A673 (cell line): ENCODE measurements at regions not wholly inside any gene's neighbourhood (a gene's known extent, or its start where the extent isn't known, plus 50 kb on each side); places are given as distances from the start of the nearest gene placed in this dataset.

Experiments
- EZH2 ChIP-seq: fragments of 200-600 bp; sonication (generic); IDR thresholded peaks from 2 replicates; pipeline ENCODE4 v1.6.1; 2017; ENCODE audit warnings: borderline replicate concordance, low read depth, mild to moderate bottlenecking, mixed read lengths, antibody characterized with exemption, low read length; ENCODE audit not compliant: poor library complexity, severe bottlenecking
- TF ChIP-seq, protein P1 (sequence below): fragments of 300-800, 200-600 bp; sonication (generic); conservative IDR thresholded peaks from 2 replicates; pipeline ENCODE4 v1.5.1; 2017; ENCODE audit warnings: low read depth, mild to moderate bottlenecking, antibody characterized with exemption, low read length, moderate library complexity, mixed read lengths

DNA sequence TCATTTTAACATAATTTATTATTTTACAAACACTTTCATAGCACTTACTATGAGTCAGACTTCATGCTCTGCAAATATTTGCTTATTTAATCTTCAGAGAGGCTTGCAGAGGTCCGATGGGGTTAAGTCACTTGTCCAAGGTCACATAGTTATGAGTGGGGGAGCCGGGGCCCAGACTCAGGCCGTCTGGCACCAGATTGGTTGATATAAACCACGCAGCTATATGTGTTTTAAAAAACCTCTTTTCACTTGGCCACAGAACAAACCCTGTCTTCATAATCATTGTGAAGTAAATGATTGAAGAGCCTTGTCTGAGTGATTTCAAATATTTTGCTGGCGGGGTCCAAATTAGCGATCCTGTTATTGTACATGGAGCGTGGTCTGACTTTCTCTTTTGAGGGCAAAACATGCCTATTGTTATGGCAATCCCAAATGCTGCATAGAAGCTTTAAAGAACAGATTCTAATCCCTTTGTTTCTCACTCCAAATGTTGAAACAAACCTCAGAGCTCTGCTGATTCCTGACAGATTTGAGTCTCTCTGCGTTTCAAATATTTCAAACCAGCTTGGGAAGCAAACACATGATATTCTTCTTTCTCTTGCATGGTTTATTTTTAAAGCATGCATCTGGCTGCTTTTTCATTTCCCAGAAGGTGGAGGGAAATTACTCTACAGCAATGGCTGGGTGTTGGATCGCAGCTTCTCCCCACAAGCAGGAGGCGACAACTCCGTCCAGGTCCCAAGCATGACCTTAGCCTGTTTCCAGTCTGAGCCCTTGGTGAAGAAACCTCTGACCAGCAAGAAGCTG lies 142.4 kb downstream of the DDX1 start:
- TF ChIP-seq, protein P1, sequence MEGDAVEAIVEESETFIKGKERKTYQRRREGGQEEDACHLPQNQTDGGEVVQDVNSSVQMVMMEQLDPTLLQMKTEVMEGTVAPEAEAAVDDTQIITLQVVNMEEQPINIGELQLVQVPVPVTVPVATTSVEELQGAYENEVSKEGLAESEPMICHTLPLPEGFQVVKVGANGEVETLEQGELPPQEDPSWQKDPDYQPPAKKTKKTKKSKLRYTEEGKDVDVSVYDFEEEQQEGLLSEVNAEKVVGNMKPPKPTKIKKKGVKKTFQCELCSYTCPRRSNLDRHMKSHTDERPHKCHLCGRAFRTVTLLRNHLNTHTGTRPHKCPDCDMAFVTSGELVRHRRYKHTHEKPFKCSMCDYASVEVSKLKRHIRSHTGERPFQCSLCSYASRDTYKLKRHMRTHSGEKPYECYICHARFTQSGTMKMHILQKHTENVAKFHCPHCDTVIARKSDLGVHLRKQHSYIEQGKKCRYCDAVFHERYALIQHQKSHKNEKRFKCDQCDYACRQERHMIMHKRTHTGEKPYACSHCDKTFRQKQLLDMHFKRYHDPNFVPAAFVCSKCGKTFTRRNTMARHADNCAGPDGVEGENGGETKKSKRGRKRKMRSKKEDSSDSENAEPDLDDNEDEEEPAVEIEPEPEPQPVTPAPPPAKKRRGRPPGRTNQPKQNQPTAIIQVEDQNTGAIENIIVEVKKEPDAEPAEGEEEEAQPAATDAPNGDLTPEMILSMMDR: no peak
- no peak for TF ChIP-seq EZH2
